ENCODE measurements at regions not wholly inside any gene's neighbourhood (a gene's known extent, or its start where the extent isn't known, plus 50 kb on each side); places are given as distances from the start of the nearest gene placed in this dataset.

GRCh38 chr3:117084277-117084676 lies 374.7 kb downstream of the TUSC7 start:
- intact Hi-C loops (cut with DNase I) = no loop called here
- no peak overlapping the region for H3K27ac ChIP-seq
- H3K9me3 ChIP-seq = no peaks in the 10 kb centered on the region
- H3K4me3 ChIP-seq = no peak overlapping the region
- H3K36me3 ChIP-seq = no peaks in the 10 kb centered on the region
- no peak for DNase-seq
- TF ChIP-seq CTCF (IDR thresholded peaks at IDR 0.05) = no peak
- no peaks in the 10 kb centered on the region for H3K4me1 ChIP-seq
- H3K27me3 ChIP-seq (ENCODE audit: low read depth) = no peaks in the 10 kb centered on the region
- ATAC-seq = peak in 1 of 2 donors; percentile 18

GRCh38 chr3:117084739-117085270 lies 375.2 kb downstream of the TUSC7 start:
- no peaks in the 10 kb centered on the region for H3K36me3 ChIP-seq
- no peak for ATAC-seq
- DNase-seq = no peak
- H3K27ac ChIP-seq = no peak overlapping the region
- no peaks in the 10 kb centered on the region for H3K9me3 ChIP-seq
- no peaks in the 10 kb centered on the region for H3K27me3 ChIP-seq (ENCODE audit: low read depth)
- no peaks in the 10 kb centered on the region for H3K4me1 ChIP-seq
- no peak for TF ChIP-seq CTCF (IDR thresholded peaks at IDR 0.05)
- H3K4me3 ChIP-seq = no peak overlapping the region
- intact Hi-C loops (cut with DNase I) = no loop called here

- DNase-seq = no peak
Observed at GRCh38 chr3:117091676-117092075, 382.1 kb downstream of the TUSC7 start.

GRCh38 chr3:117096549-117096948 lies 387.0 kb downstream of the TUSC7 start:
- ATAC-seq (no peak), DNase-seq (no peak)
- Histone ChIP-seq H3K27ac (no peak overlapping the region), H3K4me1 (no peaks in the 10 kb centered on the region), H3K27me3 (ENCODE audit: low read depth) (no peaks in the 10 kb centered on the region), H3K9me3 (no peaks in the 10 kb centered on the region), H3K4me3 (no peak overlapping the region), H3K36me3 (no peaks in the 10 kb centered on the region)
- no peak for TF ChIP-seq CTCF (IDR thresholded peaks at IDR 0.05)
- intact Hi-C loops (cut with DNase I) = no loop called here

More at GRCh38 chr3:117091676-117092075, 382.1 kb downstream of the TUSC7 start:
- ATAC-seq = no peak
- Histone ChIP-seq H3K4me1 (no peaks in the 10 kb centered on the region), H3K4me3 (no peak overlapping the region), H3K27ac (no peak overlapping the region), H3K27me3 (ENCODE audit: low read depth) (no peaks in the 10 kb centered on the region), H3K9me3 (no peaks in the 10 kb centered on the region), H3K36me3 (no peaks in the 10 kb centered on the region)
- no peak for TF ChIP-seq CTCF (IDR thresholded peaks at IDR 0.05)
- intact Hi-C loops (cut with DNase I) = no loop called here

- DNase-seq = no peak
- no peak overlapping the region for H3K4me3 ChIP-seq
- no peaks in the 10 kb centered on the region for H3K9me3 ChIP-seq
- no peaks in the 10 kb centered on the region for H3K27me3 ChIP-seq (ENCODE audit: low read depth)
- no peak for ATAC-seq
- TF ChIP-seq CTCF (IDR thresholded peaks at IDR 0.05) = no peak
- no peaks in the 10 kb centered on the region for H3K4me1 ChIP-seq
- no peaks in the 10 kb centered on the region for H3K36me3 ChIP-seq
- no peak overlapping the region for H3K27ac ChIP-seq
- intact Hi-C loops (cut with DNase I) = no loop called here
Observed at GRCh38 chr3:117097351-117097750, 387.8 kb downstream of the TUSC7 start.

GRCh38 chr3:117101697-117102096 lies 392.1 kb downstream of the TUSC7 start:
- no peaks in the 10 kb centered on the region for H3K4me1 ChIP-seq
- no peak for ATAC-seq
- intact Hi-C loops (cut with DNase I) = no loop called here
- no peak for DNase-seq
- no peaks in the 10 kb centered on the region for H3K27me3 ChIP-seq (ENCODE audit: low read depth)
- H3K9me3 ChIP-seq = no peaks in the 10 kb centered on the region
- H3K36me3 ChIP-seq = no peaks in the 10 kb centered on the region
- no peak overlapping the region for H3K4me3 ChIP-seq
- no peak overlapping the region for H3K27ac ChIP-seq
- no peak for TF ChIP-seq CTCF (IDR thresholded peaks at IDR 0.05)

Data from lower lobe of right lung (tissue), 2 donors.